IMR-90 (cell line): ENCODE measurements at regions not wholly inside any gene's neighbourhood (a gene's known extent, or its start where the extent isn't known, plus 50 kb on each side); places are given as distances from the start of the nearest gene placed in this dataset.

Source experiments
- ATAC-seq: fragments of 200-7000 bp; cut with Tn5 transposase; 2 replicates; pipeline ENCODE4 v1.9.1; 2020; ENCODE audit warnings: low read depth, mild to moderate bottlenecking, moderate library complexity
- BruUV-seq: library from RNA; stranded (reverse); fragments of 400-500 nt; replicated peaks from 2 replicates; lab custom pipeline; 2021; lab: Mats Ljungman, UMichigan
- CTCF ChIA-PET: fragments of 300-600 bp; formaldehyde crosslinking; extraction: SDS; loops from one replicate; lab custom pipeline; 2021; ENCODE audit warnings: antibody characterized with exemption; lab: Yijun Ruan, JAX
- POLR2A ChIA-PET: fragments of 300-600 bp; sonication (Branson Sonifier 250); formaldehyde crosslinking; loops from one replicate; lab custom pipeline; 2022; ENCODE audit warnings: antibody characterized with exemption; ENCODE audit not compliant: unreplicated experiment; lab: Charles Lee
- DNase-seq: peaks from one replicate; pipeline ENCODE4 v3.0.0; 2013
- H2AFZ ChIP-seq: replicated peaks from 2 replicates; pipeline ENCODE3; 2013; ENCODE audit warnings: low read length, mild to moderate bottlenecking; ENCODE audit not compliant: poor library complexity
- H2AK5ac ChIP-seq: 2 replicates; pipeline ENCODE4 v1.6.1; 2013; ENCODE audit warnings: low read depth, low read length, inconsistent platforms
- H2AK9ac ChIP-seq: replicated peaks from 2 replicates; pipeline ENCODE3; 2013; ENCODE audit warnings: mild to moderate bottlenecking, low read depth, low read length, moderate library complexity; ENCODE audit not compliant: poor library complexity
- H2BK120ac ChIP-seq: 2 replicates; pipeline ENCODE4 v1.6.1; 2013; ENCODE audit warnings: low read depth, low read length, inconsistent platforms
- H2BK15ac ChIP-seq: 3 replicates; pipeline ENCODE4 v1.6.1; 2013; ENCODE audit warnings: low read depth, low read length, inconsistent platforms
- H2BK20ac ChIP-seq: 2 replicates; pipeline ENCODE4 v1.6.1; 2013; ENCODE audit warnings: low read depth, mild to moderate bottlenecking, inconsistent platforms, low read length, moderate library complexity
- H2BK5ac ChIP-seq: 2 replicates; pipeline ENCODE4 v1.6.1; 2013; ENCODE audit warnings: mild to moderate bottlenecking, low read depth, low read length, inconsistent platforms; ENCODE audit not compliant: poor library complexity, severe bottlenecking
- H3K14ac ChIP-seq: replicated peaks from 2 replicates; pipeline ENCODE4 v1.6.1; 2013; ENCODE audit warnings: low read depth, low read length, inconsistent platforms
- H3K18ac ChIP-seq: 2 replicates; pipeline ENCODE4 v1.6.1; 2013; ENCODE audit warnings: low read depth, low read length, control low read depth
- H3K23ac ChIP-seq: 2 replicates; pipeline ENCODE4 v1.6.1; 2013; ENCODE audit warnings: low read depth, low read length, inconsistent platforms
- H3K27ac ChIP-seq: 2 replicates; pipeline ENCODE4 v1.5.1; 2013; ENCODE audit warnings: mild to moderate bottlenecking, control low read depth, low read length; ENCODE audit not compliant: insufficient read depth
- H3K27me3 ChIP-seq: 2 replicates; pipeline ENCODE4 v1.6.1; 2013; ENCODE audit warnings: low read length; ENCODE audit not compliant: control insufficient read depth, insufficient read depth
- H3K36me3 ChIP-seq: 2 replicates; pipeline ENCODE4 v1.6.1; 2013; ENCODE audit warnings: low read length, mixed read lengths; ENCODE audit not compliant: control insufficient read depth, insufficient read depth
- H3K4ac ChIP-seq: 2 replicates; pipeline ENCODE4 v1.6.1; 2013; ENCODE audit warnings: low read depth, low read length, inconsistent platforms
- H3K4me1 ChIP-seq: 2 replicates; pipeline ENCODE4 v1.6.1; 2013; ENCODE audit warnings: low read length, mixed read lengths; ENCODE audit not compliant: control insufficient read depth, insufficient read depth
- H3K4me2 ChIP-seq: 2 replicates; pipeline ENCODE4 v1.6.1; 2013; ENCODE audit warnings: low read depth, mild to moderate bottlenecking, control low read depth, low read length, moderate library complexity
- H3K4me3 ChIP-seq: 2 replicates; pipeline ENCODE4 v1.5.1; 2013; ENCODE audit warnings: low read depth, mild to moderate bottlenecking, control low read depth, low read length, moderate library complexity; ENCODE audit not compliant: insufficient read depth
- H3K56ac ChIP-seq: 2 replicates; pipeline ENCODE4 v1.6.1; 2013; ENCODE audit warnings: low read length, inconsistent platforms; ENCODE audit not compliant: insufficient read depth; ENCODE audit errors: extremely low read depth
- H3K79me1 ChIP-seq, 2 experiments: 2 replicates each; pipeline ENCODE4 v1.6.1; 2013; ENCODE audit warnings: low read length in 2 of 2, inconsistent platforms in 1 of 2, low read depth in 1 of 2
- H3K9ac ChIP-seq: 2 replicates; pipeline ENCODE4 v1.6.1; 2013; ENCODE audit warnings: low read depth, low read length, control low read depth
- H3K9me1 ChIP-seq: 2 replicates; pipeline ENCODE4 v1.6.1; 2013; ENCODE audit warnings: low read length, inconsistent platforms; ENCODE audit not compliant: insufficient read depth
- H3K9me3 ChIP-seq: 2 replicates; pipeline ENCODE4 v1.6.1; 2013; ENCODE audit warnings: low read length; ENCODE audit not compliant: control insufficient read depth, insufficient read depth
- H4K20me1 ChIP-seq: 2 replicates; pipeline ENCODE4 v1.6.1; 2013; ENCODE audit warnings: low read length, inconsistent platforms; ENCODE audit not compliant: insufficient read depth
- H4K5ac ChIP-seq: 2 replicates; pipeline ENCODE4 v1.6.1; 2013; ENCODE audit warnings: mild to moderate bottlenecking, low read depth, low read length, control low read depth
- H4K8ac ChIP-seq, 2 experiments: 2 replicates each; pipeline ENCODE4 v1.6.1; 2013; ENCODE audit warnings: low read depth in 2 of 2, low read length in 2 of 2, control low read depth in 1 of 2, inconsistent platforms in 1 of 2
- H4K91ac ChIP-seq: 2 replicates; pipeline ENCODE4 v1.6.1; 2013; ENCODE audit warnings: low read depth, low read length, inconsistent platforms; ENCODE audit not compliant: insufficient read depth
- BHLHE40 ChIP-seq: fragments of 150-350 bp; IDR thresholded peaks from 2 replicates; pipeline ENCODE4 v1.6.1; 2016; ENCODE audit warnings: mild to moderate bottlenecking, low read depth, low read length
- CHD1 ChIP-seq: IDR thresholded peaks from 2 replicates; pipeline ENCODE4 v1.6.1; 2012; ENCODE audit warnings: low read depth, low read length, improper control_type of control experiment
- CTCF ChIP-seq: conservative IDR thresholded peaks from 2 replicates; pipeline ENCODE4 v1.5.1; 2012; ENCODE audit warnings: mild to moderate bottlenecking, low read depth, low read length, improper control_type of control experiment
- FOS ChIP-seq: fragments of 150-350 bp; IDR thresholded peaks from 2 replicates; pipeline ENCODE4 v1.6.1; 2016; ENCODE audit warnings: low read depth, low read length
- MAFK ChIP-seq: IDR thresholded peaks from 2 replicates; pipeline ENCODE4 v1.6.1; 2012; ENCODE audit warnings: low read depth, low read length, improper control_type of control experiment
- MAZ ChIP-seq: IDR thresholded peaks from 2 replicates; pipeline ENCODE4 v1.6.1; 2012; ENCODE audit warnings: low read depth, mild to moderate bottlenecking, low read length, improper control_type of control experiment, moderate library complexity, borderline replicate concordance
- MXI1 ChIP-seq: IDR thresholded peaks from 2 replicates; pipeline ENCODE4 v1.6.1; 2012; ENCODE audit warnings: low read depth, mild to moderate bottlenecking, low read length, moderate library complexity, borderline replicate concordance
- NFE2L2 ChIP-seq: fragments of 150-350 bp; IDR thresholded peaks from 2 replicates; pipeline ENCODE4 v1.6.1; 2016; ENCODE audit warnings: low read depth, mild to moderate bottlenecking, low read length
- POLR2A ChIP-seq: IDR thresholded peaks from 2 replicates; pipeline ENCODE4 v1.6.1; 2012; ENCODE audit warnings: mild to moderate bottlenecking, low read depth, low read length
- RAD21 ChIP-seq: IDR thresholded peaks from 2 replicates; pipeline ENCODE4 v1.6.1; 2012; ENCODE audit warnings: low read length, improper control_type of control experiment
- RCOR1 ChIP-seq: IDR thresholded peaks from 2 replicates; pipeline ENCODE4 v1.6.1; 2012; ENCODE audit warnings: mild to moderate bottlenecking, low read length, improper control_type of control experiment; ENCODE audit not compliant: insufficient replicate concordance
- RFX5 ChIP-seq: IDR thresholded peaks from 2 replicates; pipeline ENCODE4 v1.8.0; 2012; ENCODE audit warnings: low read depth, mild to moderate bottlenecking, low read length, moderate library complexity
- SMC3 ChIP-seq: fragments of 150-350 bp; IDR thresholded peaks from 2 replicates; pipeline ENCODE4 v1.6.1; 2016; ENCODE audit warnings: low read depth, mild to moderate bottlenecking, antibody characterized with exemption, low read length, moderate library complexity
- USF2 ChIP-seq: fragments of 150-350 bp; IDR thresholded peaks from 2 replicates; pipeline ENCODE4 v1.6.1; 2017; ENCODE audit warnings: mild to moderate bottlenecking, antibody characterized with exemption, low read length, low read depth
- WGBS, 2 experiments: methylation state at CpG; one replicate each; pipeline versions ENCODE4 v1.1.5 to v1.1.7; 2013; ENCODE audit warnings: missing lambda C conversion rate in 2 of 2; ENCODE audit not compliant: insufficient read length in 1 of 2; ENCODE audit errors: extremely low coverage in 2 of 2; 5-methylcytosine and 5-hydroxymethylcytosine counted together
- dilution Hi-C: fragments of 300-500 bp; cut with HindIII; formaldehyde crosslinking; loops from one replicate; pipeline ENCODE4 v1.14.3; 2018; ENCODE audit warnings: low sequenced_read_pairs; ENCODE audit not compliant: unreplicated experiment
- in situ Hi-C: fragments of 300-500 bp; cut with MboI; formaldehyde crosslinking; loops from 3 replicates; pipeline ENCODE4 v1.14.3; 2019; ENCODE audit warnings: low sequenced_read_pairs, inconsistent platforms, mixed read lengths
- intact Hi-C: fragments of 100-400 bp; cut with micrococcal nuclease; formaldehyde crosslinking; loops from 2 replicates; pipeline ENCODE4 v1.10.0; 2022
- TF ChIP-seq, protein P1 (sequence below): fragments of 150-350 bp; IDR thresholded peaks from 2 replicates; pipeline ENCODE4 v1.6.1; 2016; ENCODE audit warnings: low read depth, mild to moderate bottlenecking, low read length, moderate library complexity, borderline replicate concordance

DNA sequence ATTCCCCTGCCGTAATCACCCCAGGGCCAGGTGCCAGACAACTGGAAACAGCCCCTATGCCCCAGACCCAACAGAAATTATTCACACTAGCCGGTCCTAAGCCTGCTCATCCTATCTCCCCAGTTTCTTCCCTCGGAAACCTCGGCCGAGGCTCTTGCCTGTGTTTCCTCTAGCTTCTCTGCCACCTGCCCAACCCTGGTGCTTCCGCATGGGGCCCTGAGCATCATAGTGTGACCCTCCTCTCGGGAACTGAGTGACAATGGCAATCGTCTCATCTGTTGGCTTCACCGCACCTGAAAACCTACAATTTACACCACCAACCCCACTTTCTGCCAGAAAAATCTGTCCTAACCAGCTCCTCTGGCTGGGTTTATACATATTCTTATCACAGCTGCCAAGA is 257.3 kb downstream of the SOD2 start:
- H3K4me3 ChIP-seq = no peak overlapping the region
- in situ Hi-C loops (no loop called here), dilution Hi-C loops (no loop called here), intact Hi-C loops (no loop called here)
- CTCF ChIA-PET = no interaction called here
- no peak overlapping the region for H3K4ac ChIP-seq
- no peak overlapping the region for H3K9ac ChIP-seq
- H3K79me1 ChIP-seq = no peaks in the 10 kb centered on the region
- H3K9me3 ChIP-seq = peaks cover 16% of the 10 kb centered on the region
- no peak overlapping the region for H4K8ac ChIP-seq
- no peaks in the 10 kb centered on the region for H3K4me1 ChIP-seq
- H3K4me2 ChIP-seq = no peak overlapping the region
- H3K9me1 ChIP-seq = no peaks in the 10 kb centered on the region
- H3K56ac ChIP-seq = no peak overlapping the region
- H2BK20ac ChIP-seq = no peak overlapping the region
- no peak overlapping the region for H2BK120ac ChIP-seq
- no peak overlapping the region for H3K14ac ChIP-seq
- no peak overlapping the region for H3K27ac ChIP-seq
- H4K5ac ChIP-seq = no peak overlapping the region
- no peak overlapping the region for H3K23ac ChIP-seq
- no peak overlapping the region for H2BK15ac ChIP-seq
- H3K18ac ChIP-seq = no peak overlapping the region
- H4K91ac ChIP-seq = no peak overlapping the region
- 60% methylated on average over 7 of the region's 9 CpGs; no CpG with 5 or more reads in 1 of the 2 experiments for WGBS, 2 experiments
- no peak overlapping the region for H2AFZ ChIP-seq
- ATAC-seq (no peak), DNase-seq (no peak)
- H2BK5ac ChIP-seq = no peak overlapping the region
- no peak overlapping the region for H2AK5ac ChIP-seq
- no peak for TF ChIP-seq RFX5
- no peak for TF ChIP-seq RCOR1
- no peak for TF ChIP-seq SMC3
- no peak for TF ChIP-seq MAFK
- TF ChIP-seq, protein P1, sequence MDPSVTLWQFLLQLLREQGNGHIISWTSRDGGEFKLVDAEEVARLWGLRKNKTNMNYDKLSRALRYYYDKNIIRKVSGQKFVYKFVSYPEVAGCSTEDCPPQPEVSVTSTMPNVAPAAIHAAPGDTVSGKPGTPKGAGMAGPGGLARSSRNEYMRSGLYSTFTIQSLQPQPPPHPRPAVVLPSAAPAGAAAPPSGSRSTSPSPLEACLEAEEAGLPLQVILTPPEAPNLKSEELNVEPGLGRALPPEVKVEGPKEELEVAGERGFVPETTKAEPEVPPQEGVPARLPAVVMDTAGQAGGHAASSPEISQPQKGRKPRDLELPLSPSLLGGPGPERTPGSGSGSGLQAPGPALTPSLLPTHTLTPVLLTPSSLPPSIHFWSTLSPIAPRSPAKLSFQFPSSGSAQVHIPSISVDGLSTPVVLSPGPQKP = no peak
- no peak for TF ChIP-seq MAZ
- TF ChIP-seq CTCF = no peak
- TF ChIP-seq POLR2A = no peak
- TF ChIP-seq NFE2L2 = no peak
- TF ChIP-seq MXI1 = no peak
- no peak for TF ChIP-seq FOS
- TF ChIP-seq USF2 = no peak
- no peak for TF ChIP-seq RAD21
- no peak for TF ChIP-seq BHLHE40
- TF ChIP-seq CHD1 = no peak
- BruUV-seq = no TSS peak
- POLR2A ChIA-PET = no interaction called here
- no peaks in the 10 kb centered on the region for H3K27me3 ChIP-seq
- H2AK9ac ChIP-seq = no peak overlapping the region
- H3K36me3 ChIP-seq = no peaks in the 10 kb centered on the region
- H4K20me1 ChIP-seq = no peaks in the 10 kb centered on the region
